Naive thymus-derived CD8-positive, alpha-beta T cell (primary cell): ENCODE measurements at regions not wholly inside any gene's neighbourhood (a gene's known extent, or its start where the extent isn't known, plus 50 kb on each side); places are given as distances from the start of the nearest gene placed in this dataset.
"Not testable (repeated sequence)": the region's sequence is repeated elsewhere in the genome, so short reads cannot be mapped to it uniquely, and the experiment has no call there.

Experiments
- ATAC-seq, 2 donors: fragments of 150-1000 bp; cut with Tn5 transposase in 1 of 2; sonication (Bioruptor Pico), chemical (Tn5 transposase) in 1 of 2; 1 replicate in 1 of 2; 2 replicates in 1 of 2; pipeline ENCODE4 v1.10.0; 2021; ENCODE audit warnings: mild to moderate bottlenecking in 2 of 2, moderate library complexity in 2 of 2
- POLR2A ChIA-PET: fragments of 350-600 bp; sonication (Branson Sonifier 250); formaldehyde crosslinking; loops from one replicate; lab custom pipeline; 2021; ENCODE audit warnings: antibody characterized with exemption; lab: Charles Lee
- DNase-seq, 10 donors: peaks; one replicate each; pipeline versions ENCODE4 v3.0.0 to v3.0.0-alpha.2; 2020 to 2022
- H3K27ac Mint-ChIP-seq, 10 donors: one replicate each; pipeline ENCODE4 v1.8.0; 2020 to 2022; ENCODE audit warnings: mild to moderate bottlenecking in 10 of 10, mixed read lengths in 10 of 10, moderate library complexity in 4 of 10, inconsistent platforms in 1 of 10
- H3K27me3 Mint-ChIP-seq, 5 donors: one replicate each; pipeline ENCODE4 v1.8.0; 2021 to 2022; ENCODE audit warnings: mixed read lengths in 5 of 5
- H3K36me3 Mint-ChIP-seq, 3 donors: one replicate each; pipeline ENCODE4 v1.8.0; 2020 to 2022; ENCODE audit warnings: mixed read lengths in 3 of 3, mild to moderate bottlenecking in 2 of 3, inconsistent platforms in 1 of 3
- H3K4me1 Mint-ChIP-seq, 4 donors: one replicate each; pipeline ENCODE4 v1.8.0; 2021 to 2022; ENCODE audit warnings: mixed read lengths in 4 of 4
- H3K4me3 Mint-ChIP-seq, 10 donors: one replicate each; pipeline ENCODE4 v1.8.0; 2020 to 2022; ENCODE audit warnings: mild to moderate bottlenecking in 10 of 10, mixed read lengths in 10 of 10, moderate library complexity in 6 of 10, inconsistent platforms in 1 of 10
- H3K9me3 Mint-ChIP-seq, 9 donors: one replicate each; pipeline ENCODE4 v1.8.0; 2020 to 2022; ENCODE audit warnings: mixed read lengths in 9 of 9, mild to moderate bottlenecking in 3 of 9, inconsistent platforms in 1 of 9, moderate library complexity in 1 of 9

DNA sequence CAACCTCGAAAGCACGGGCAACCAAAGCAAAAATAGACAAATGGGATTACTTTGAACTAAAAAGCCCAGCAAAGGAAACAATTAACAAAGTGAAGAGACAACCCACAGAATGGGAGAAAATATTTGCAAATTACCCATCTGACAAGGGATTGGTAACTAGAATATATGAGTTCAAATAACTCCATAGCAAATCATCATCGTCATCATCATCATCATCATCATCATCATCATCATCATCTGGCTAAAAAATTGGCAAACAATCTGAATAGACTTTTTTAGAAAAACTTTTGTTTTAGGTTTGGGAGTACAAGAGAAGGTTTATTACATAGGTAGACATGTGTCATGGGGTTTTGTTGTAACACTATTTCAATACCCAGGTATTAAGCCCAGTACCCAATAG, 1239.3 kb upstream of the FAM98A start:
- Mint-ChIP-seq H3K9me3 (peaks cover 3 to 29% (median 15%) of the 10 kb centered on the region in 9 donors), H3K4me1 (no peaks in the 10 kb centered on the region), H3K27ac (no peak overlapping the region), H3K36me3 (peaks cover 0 to 4% (median 0%) of the 10 kb centered on the region in 3 donors), H3K4me3 (no peak overlapping the region), H3K27me3 (no peaks in the 10 kb centered on the region)
- DNase-seq (no peak), ATAC-seq (no peak)
- POLR2A ChIA-PET: no interaction called here

DNA sequence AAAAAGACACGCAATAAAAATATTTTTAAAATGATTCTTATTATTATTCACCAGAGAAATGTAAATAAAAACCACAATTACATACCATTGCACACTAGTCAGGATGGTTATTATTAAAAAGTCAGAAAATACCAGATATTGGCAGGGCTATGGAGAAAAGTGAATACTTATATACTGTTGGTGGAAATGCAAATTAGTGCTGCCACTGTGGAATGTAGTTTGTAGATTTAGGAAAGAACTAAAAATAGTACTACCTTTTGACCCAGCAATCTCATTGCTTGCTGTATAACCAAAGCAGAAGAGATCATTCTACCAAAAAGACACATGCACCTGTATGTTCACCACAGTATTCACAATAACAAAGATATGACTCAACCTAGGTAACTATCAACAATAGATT, 1237.3 kb upstream of the FAM98A start:
- Mint-ChIP-seq H3K9me3 (peaks cover 2 to 33% (median 20%) of the 10 kb centered on the region in 9 donors), H3K36me3 (peaks cover 0 to 4% (median 0%) of the 10 kb centered on the region in 3 donors), H3K4me3 (no peak overlapping the region), H3K27me3 (no peaks in the 10 kb centered on the region), H3K27ac (no peak overlapping the region), H3K4me1 (no peaks in the 10 kb centered on the region)
- ATAC-seq (no peak), DNase-seq (no peak)
- POLR2A ChIA-PET: no interaction called here

DNA sequence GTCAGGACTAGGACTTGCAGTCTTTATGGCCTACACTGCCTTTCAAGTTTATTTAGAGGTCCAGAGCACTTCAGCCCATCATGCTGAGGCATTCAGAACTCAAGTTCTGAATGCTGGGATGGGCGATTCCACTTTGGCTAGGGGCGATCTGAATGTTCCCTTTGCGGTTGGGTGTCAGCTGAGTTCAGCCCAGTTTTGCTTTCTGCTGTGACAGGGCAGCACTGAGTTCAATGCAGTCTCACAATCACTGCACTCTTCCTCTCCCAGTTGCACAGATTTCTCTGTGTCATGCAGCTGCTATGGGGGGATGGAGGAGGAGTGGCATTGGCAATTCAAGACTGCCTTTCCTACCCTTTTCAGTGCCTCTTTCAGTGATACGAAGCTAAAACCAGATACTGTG, 1232.0 kb upstream of the FAM98A start:
- no peaks in the 10 kb centered on the region for H3K27me3 Mint-ChIP-seq
- POLR2A ChIA-PET: no interaction called here
- no peak overlapping the region for H3K27ac Mint-ChIP-seq
- no peak overlapping the region for H3K4me3 Mint-ChIP-seq
- H3K36me3 Mint-ChIP-seq: no peaks in the 10 kb centered on the region
- ATAC-seq (no peak), DNase-seq (no peak)
- peaks cover 0 to 31% (median 12%) of the 10 kb centered on the region in 9 donors for H3K9me3 Mint-ChIP-seq
- no peaks in the 10 kb centered on the region for H3K4me1 Mint-ChIP-seq

DNA sequence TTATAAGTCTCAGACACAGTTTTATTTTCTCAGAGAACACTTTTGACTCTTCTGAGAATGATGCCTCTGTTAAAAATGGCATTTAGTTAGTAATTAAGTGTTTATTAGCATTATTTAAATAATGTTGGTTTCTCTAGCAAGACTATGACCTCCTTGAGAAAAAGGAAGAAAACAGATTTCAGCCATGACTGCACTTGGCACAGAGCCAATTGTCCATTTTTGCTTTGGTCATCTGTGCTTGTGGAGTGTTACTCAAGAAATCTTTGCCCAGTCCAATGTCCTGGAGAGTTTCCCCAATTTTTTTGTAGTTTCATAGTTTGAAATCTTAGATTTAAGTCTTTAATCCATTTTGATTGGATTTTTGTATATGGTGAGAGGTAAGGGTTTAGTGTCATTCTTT, 1229.4 kb upstream of the FAM98A start:
- no peaks in the 10 kb centered on the region for H3K27me3 Mint-ChIP-seq
- no peak for DNase-seq
- POLR2A ChIA-PET: no interaction called here
- peaks cover 3 to 26% (median 7%) of the 10 kb centered on the region in 9 donors for H3K9me3 Mint-ChIP-seq
- H3K4me1 Mint-ChIP-seq: no peaks in the 10 kb centered on the region
- ATAC-seq: no peak
- no peak overlapping the region for H3K4me3 Mint-ChIP-seq
- H3K36me3 Mint-ChIP-seq: no peaks in the 10 kb centered on the region
- no peak overlapping the region for H3K27ac Mint-ChIP-seq

DNA sequence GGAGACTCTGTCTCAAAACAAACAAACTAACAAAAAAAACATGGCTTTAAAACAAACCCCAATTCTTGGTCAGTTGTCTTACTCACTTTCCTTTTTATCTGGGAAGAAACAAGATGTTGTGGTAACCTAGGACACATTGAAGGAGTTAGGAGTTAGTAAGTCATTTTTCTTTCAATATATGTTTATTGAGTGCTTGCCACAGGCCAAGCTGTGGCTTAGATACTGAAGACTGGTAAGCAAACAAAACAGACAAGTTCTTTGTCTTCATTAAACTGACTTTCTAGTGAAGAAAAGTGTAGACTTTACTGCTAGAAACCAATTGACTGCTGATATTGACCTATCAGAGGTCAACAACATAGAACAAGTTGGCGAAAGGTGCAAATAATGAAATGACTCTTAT, 1228.3 kb upstream of the FAM98A start:
- no peak overlapping the region for H3K27ac Mint-ChIP-seq
- H3K4me3 Mint-ChIP-seq: no peak overlapping the region
- POLR2A ChIA-PET: no interaction called here
- no peak for ATAC-seq
- H3K9me3 Mint-ChIP-seq: peaks cover 3 to 28% (median 8%) of the 10 kb centered on the region in 9 donors
- H3K36me3 Mint-ChIP-seq: no peaks in the 10 kb centered on the region
- no peak for DNase-seq
- no peaks in the 10 kb centered on the region for H3K4me1 Mint-ChIP-seq
- H3K27me3 Mint-ChIP-seq: no peaks in the 10 kb centered on the region

DNA sequence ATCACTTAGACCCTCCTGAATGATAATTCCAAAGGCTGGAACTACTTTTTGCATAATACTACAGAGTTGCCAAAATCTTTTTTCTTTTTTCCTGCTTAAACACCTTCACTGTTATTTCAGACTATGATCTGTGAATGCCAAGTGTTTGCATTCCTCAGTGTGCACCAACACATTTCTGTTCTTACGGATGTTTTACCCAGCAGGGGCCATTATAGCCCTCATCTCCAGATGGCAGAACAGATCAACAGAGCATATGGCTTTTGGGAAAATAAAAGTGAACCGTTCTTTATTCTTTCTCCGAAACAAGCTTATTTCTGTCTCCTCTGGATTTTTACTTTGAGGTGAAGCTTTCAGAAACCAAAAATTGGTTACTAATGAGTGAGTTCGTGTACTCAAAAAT, 1226.6 kb upstream of the FAM98A start:
- Mint-ChIP-seq H3K9me3 (peaks cover 3 to 30% (median 11%) of the 10 kb centered on the region in 9 donors), H3K27ac (no peak overlapping the region), H3K36me3 (no peaks in the 10 kb centered on the region), H3K27me3 (no peaks in the 10 kb centered on the region), H3K4me3 (no peak overlapping the region), H3K4me1 (no peaks in the 10 kb centered on the region)
- ATAC-seq (no peak), DNase-seq (no peak)
- POLR2A ChIA-PET: no interaction called here

DNA sequence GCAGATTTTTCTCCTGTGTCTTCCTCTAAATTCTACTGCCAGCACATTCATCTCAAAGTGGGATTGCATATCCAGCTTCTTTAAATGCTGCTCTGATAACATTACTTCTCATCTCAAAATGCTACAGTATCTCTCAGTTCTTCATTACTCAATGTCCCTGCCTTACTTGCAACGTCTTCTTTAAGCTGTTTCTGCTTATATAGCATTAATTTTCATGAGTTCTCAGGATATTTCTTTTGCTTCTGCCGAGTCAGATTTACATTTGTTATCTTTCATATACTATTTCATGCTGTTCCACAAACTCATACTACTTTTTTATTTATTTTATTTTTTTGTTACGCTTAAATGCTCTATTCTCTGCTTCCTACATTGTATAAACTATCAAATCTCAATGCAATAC, 1223.5 kb upstream of the FAM98A start:
- H3K27ac Mint-ChIP-seq: no peak overlapping the region
- no peak for ATAC-seq
- peaks cover 0 to 21% (median 8%) of the 10 kb centered on the region in 9 donors for H3K9me3 Mint-ChIP-seq
- no peaks in the 10 kb centered on the region for H3K4me1 Mint-ChIP-seq
- H3K4me3 Mint-ChIP-seq: no peak overlapping the region
- POLR2A ChIA-PET: no interaction called here
- no peaks in the 10 kb centered on the region for H3K27me3 Mint-ChIP-seq
- DNase-seq: no peak
- no peaks in the 10 kb centered on the region for H3K36me3 Mint-ChIP-seq

DNA sequence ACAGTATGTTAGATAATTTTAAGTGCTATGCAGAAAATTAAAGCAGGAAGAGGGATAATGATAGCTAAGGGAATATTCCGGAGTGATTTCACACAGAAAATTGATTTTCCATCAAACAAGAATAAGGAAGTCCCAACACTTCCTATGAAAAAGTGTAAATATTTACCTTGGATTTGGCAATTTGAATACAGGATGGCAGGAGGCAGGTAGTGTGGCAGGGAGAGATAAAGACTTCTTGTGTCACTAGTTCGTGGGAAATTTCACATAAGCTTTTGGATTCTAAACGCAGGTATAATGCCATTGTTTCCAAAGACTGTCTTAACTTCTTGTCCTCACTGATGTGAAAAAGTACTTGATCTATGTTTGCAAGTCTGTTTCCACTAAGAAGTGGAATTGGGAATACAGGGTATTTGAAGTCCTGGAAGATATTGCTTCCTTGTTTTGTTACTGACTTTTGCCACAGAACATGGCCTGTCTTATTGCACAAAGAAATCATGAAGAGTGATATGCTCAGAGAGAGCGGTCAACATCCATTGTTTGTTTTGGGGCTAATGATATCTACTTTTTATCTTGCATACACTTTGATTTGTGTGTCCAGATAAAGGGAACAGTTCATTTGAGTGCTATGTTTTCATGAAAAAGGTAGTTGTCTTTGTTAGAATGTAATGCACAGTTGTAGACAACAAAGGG, 1216.1 kb upstream of the FAM98A start:
- Mint-ChIP-seq H3K4me1 (no peaks in the 10 kb centered on the region), H3K36me3 (no peaks in the 10 kb centered on the region), H3K9me3 (peaks cover 0 to 8% (median 2%) of the 10 kb centered on the region in 9 donors), H3K27me3 (no peaks in the 10 kb centered on the region), H3K27ac (no peak overlapping the region), H3K4me3 (no peak overlapping the region)
- POLR2A ChIA-PET: no interaction called here
- no peak for ATAC-seq
- DNase-seq: no peak

DNA sequence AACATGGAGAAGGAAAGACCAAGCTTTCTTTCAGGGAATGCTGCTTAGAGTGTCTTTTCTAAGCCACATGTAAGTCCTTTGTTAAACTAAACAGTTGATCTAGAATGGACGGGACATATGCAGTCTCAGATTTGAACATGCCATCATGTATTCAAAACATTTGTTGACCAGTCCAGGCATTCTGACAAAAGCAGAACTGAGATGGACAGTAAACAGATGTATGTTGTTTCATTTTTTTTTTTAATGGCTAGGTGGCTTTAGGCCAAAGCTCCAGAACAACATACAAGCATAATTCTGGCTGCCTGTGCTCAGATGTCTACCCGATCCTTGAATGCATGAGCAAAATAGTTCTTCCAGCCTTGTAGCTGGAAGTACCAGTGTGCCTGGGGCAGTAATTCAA, 1211.4 kb upstream of the FAM98A start:
- DNase-seq (no peak), ATAC-seq (no peak)
- Mint-ChIP-seq H3K9me3 (peaks cover 0 to 5% (median 0%) of the 10 kb centered on the region in 9 donors), H3K4me1 (no peaks in the 10 kb centered on the region), H3K4me3 (no peak overlapping the region), H3K36me3 (no peaks in the 10 kb centered on the region), H3K27me3 (no peaks in the 10 kb centered on the region), H3K27ac (no peak overlapping the region)
- POLR2A ChIA-PET: no interaction called here

DNA sequence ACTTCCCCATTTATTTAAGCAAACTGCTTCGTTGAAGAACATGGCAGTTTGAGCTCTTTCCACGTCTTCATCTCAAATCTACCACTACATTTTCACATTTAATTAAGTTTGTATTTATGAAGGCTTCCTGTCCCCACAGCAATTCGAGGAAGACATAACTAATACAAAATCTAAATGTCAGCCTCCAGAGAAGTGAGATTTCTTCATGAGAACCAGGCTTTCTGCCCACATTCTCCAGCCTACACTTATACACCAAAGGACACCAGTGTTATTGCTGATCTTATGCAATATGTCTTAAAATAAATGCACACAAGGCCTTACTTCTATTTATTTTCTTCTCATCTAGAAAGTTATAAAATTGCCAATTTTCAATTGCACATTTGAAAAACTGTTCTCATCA, 1209.3 kb upstream of the FAM98A start:
- H3K27ac Mint-ChIP-seq: no peak overlapping the region
- H3K4me3 Mint-ChIP-seq: no peak overlapping the region
- H3K36me3 Mint-ChIP-seq: no peaks in the 10 kb centered on the region
- POLR2A ChIA-PET: no interaction called here
- no peaks in the 10 kb centered on the region for H3K27me3 Mint-ChIP-seq
- peaks cover 0 to 4% (median 0%) of the 10 kb centered on the region in 9 donors for H3K9me3 Mint-ChIP-seq
- DNase-seq (no peak), ATAC-seq (no peak)
- H3K4me1 Mint-ChIP-seq: no peaks in the 10 kb centered on the region

DNA sequence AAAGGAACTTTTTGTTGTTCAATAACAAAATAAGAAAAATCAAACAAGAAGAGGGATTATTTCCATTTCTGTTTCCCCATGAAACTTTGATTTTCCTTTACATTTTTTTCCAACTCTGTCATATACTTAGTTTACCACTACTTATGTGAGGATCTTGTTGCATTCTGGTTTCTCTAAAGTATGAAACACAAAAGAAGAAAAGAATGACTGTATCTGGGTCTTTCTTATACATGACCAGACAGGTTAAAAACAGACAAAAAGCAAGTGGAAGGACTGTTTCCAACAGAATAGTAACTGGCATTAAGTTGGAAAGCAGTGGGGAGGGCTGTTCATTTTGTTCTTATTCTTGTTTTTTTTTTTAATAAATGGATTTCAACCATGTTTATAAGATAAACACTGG, 1207.8 kb upstream of the FAM98A start:
- ATAC-seq: no peak
- Mint-ChIP-seq H3K27me3 (no peaks in the 10 kb centered on the region), H3K4me1 (no peaks in the 10 kb centered on the region), H3K27ac (no peak overlapping the region), H3K36me3 (no peaks in the 10 kb centered on the region), H3K4me3 (no peak overlapping the region), H3K9me3 (peaks cover 0 to 3% (median 0%) of the 10 kb centered on the region in 9 donors)
- no peak for DNase-seq
- POLR2A ChIA-PET: no interaction called here

DNA sequence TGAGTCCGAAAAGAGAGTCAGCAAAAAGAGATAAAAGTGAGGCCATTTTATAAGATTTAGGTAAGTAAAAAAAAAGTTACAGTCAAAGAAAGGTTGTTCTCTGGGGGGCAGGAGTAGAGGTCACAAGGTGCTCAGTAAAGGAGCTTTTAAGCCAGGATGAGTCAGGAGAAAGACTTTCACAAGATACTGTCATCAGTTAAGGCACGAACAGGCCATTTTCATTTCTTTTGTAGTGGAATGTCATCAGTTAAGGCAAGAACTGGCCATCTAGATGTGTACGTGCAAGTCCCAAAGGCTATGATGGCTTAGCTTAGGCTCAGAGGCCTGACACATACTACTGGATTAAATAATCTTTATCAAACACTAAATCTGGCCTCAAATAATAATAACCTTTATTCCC, 1207.3 kb upstream of the FAM98A start:
- DNase-seq (no peak), ATAC-seq (no peak)
- POLR2A ChIA-PET: no interaction called here
- Mint-ChIP-seq H3K36me3 (no peaks in the 10 kb centered on the region), H3K4me3 (no peak overlapping the region), H3K9me3 (peaks cover 0 to 3% (median 0%) of the 10 kb centered on the region in 9 donors), H3K27ac (no peak overlapping the region), H3K27me3 (no peaks in the 10 kb centered on the region), H3K4me1 (no peaks in the 10 kb centered on the region)

DNA sequence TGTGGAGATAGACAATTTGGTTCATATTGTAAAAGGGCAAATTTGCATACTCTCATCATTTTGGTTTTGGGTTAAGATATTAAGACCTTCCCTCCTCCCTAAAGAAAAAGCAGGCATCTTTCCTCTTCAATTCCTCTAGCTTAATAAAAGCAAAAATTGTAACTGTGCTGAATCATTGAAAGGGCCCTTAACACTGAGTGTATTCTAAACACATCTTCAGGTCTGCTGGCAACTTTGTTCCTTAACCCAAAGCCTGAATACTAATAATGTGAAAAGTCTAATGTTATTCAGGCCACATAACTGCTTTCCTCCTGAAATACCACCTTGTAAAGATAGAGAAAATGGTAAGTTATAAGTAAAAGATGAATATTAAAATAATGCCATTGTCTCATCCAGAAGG, 1200.5 kb upstream of the FAM98A start:
- Mint-ChIP-seq H3K27ac (no peak overlapping the region), H3K9me3 (no peaks in the 10 kb centered on the region), H3K27me3 (no peaks in the 10 kb centered on the region), H3K36me3 (no peaks in the 10 kb centered on the region), H3K4me3 (no peak overlapping the region), H3K4me1 (no peaks in the 10 kb centered on the region)
- ATAC-seq (no peak), DNase-seq (no peak)
- POLR2A ChIA-PET: no interaction called here

DNA sequence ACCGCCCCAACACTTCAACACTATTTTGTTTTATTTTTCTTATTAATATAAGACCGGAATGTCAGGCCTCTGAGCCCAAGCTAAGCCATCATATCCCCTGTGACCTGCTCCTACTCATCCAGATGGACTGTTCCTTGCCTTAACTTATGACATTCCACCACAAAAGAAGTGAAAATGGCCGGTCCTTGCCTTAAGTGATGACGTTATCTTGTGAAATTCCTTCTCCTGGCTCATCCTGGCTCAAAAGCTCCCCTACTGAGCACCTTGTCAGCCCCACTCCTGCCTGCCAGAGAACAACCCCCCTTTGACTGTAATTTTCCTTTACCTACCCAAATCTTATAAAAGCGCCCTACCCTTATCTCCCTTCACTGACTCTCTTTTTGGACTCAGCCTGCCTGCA, 1196.5 kb upstream of the FAM98A start:
- H3K27ac Mint-ChIP-seq, ATAC-seq, POLR2A ChIA-PET, H3K9me3 Mint-ChIP-seq, H3K4me3 Mint-ChIP-seq, H3K27me3 Mint-ChIP-seq, H3K36me3 Mint-ChIP-seq, H3K4me1 Mint-ChIP-seq, DNase-seq: not testable (repeated sequence)
